HEK293T (cell line): ENCODE measurements at regions not wholly inside any gene's neighbourhood (a gene's known extent, or its start where the extent isn't known, plus 50 kb on each side); places are given as distances from the start of the nearest gene placed in this dataset.
"Not testable (repeated sequence)": the region's sequence is repeated elsewhere in the genome, so short reads cannot be mapped to it uniquely, and the experiment has no call there.

ENCODE experiments used
- CTCF ChIA-PET: fragments of 350-600 bp; formaldehyde crosslinking; extraction: SDS; loops from one replicate; lab custom pipeline; 2021; ENCODE audit warnings: antibody characterized with exemption, inconsistent platforms; lab: Yijun Ruan, JAX
- POLR2A ChIA-PET: fragments of 350-600 bp; formaldehyde crosslinking; extraction: SDS; loops from one replicate; lab custom pipeline; 2020; ENCODE audit warnings: antibody characterized with exemption, inconsistent platforms; lab: Yijun Ruan, JAX
- DNase-seq: peaks from one replicate; pipeline ENCODE4 v3.0.0; 2012; ENCODE audit warnings: mixed read lengths; ENCODE audit errors: extremely low spot score
- ARNT ChIP-seq: fragments of 450-650 bp; IDR thresholded peaks from 2 replicates; pipeline ENCODE4 v1.6.1; 2017; ENCODE audit warnings: mild to moderate bottlenecking
- BHLHE40 ChIP-seq: fragments of 450-650 bp; IDR thresholded peaks from 2 replicates; pipeline ENCODE4 v1.6.1; 2016; ENCODE audit warnings: mild to moderate bottlenecking, moderate library complexity, borderline replicate concordance
- CTBP1 ChIP-seq: fragments of 450-650 bp; IDR thresholded peaks from 2 replicates; pipeline ENCODE4 v1.6.1; 2016; ENCODE audit warnings: borderline replicate concordance
- ELF4 ChIP-seq: fragments of 450-650 bp; IDR thresholded peaks from 2 replicates; pipeline ENCODE4 v1.6.1; 2017; ENCODE audit warnings: antibody characterized with exemption
- FOXA1 ChIP-seq: fragments of 450-650 bp; IDR thresholded peaks from 2 replicates; pipeline ENCODE4 v1.6.1; 2016; ENCODE audit warnings: mild to moderate bottlenecking
- FOXK2 ChIP-seq: fragments of 450-650 bp; IDR thresholded peaks from 2 replicates; pipeline ENCODE4 v1.6.1; 2016; ENCODE audit warnings: mild to moderate bottlenecking
- FOXM1 ChIP-seq: fragments of 450-650 bp; IDR thresholded peaks from 2 replicates; pipeline ENCODE4 v1.6.1; 2017; ENCODE audit warnings: mild to moderate bottlenecking, borderline replicate concordance
- HDGF ChIP-seq: fragments of 450-650 bp; IDR thresholded peaks from 2 replicates; pipeline ENCODE4 v1.6.1; 2017; ENCODE audit warnings: antibody characterized with exemption, borderline replicate concordance
- L3MBTL2 ChIP-seq: fragments of 450-650 bp; conservative IDR thresholded peaks from 2 replicates; pipeline ENCODE4 v1.6.1; 2016; ENCODE audit warnings: mild to moderate bottlenecking
- LEF1 ChIP-seq: fragments of 450-650 bp; IDR thresholded peaks from 2 replicates; pipeline ENCODE4 v1.6.1; 2017; ENCODE audit warnings: mild to moderate bottlenecking, borderline replicate concordance
- NFRKB ChIP-seq: fragments of 450-650 bp; IDR thresholded peaks from 2 replicates; pipeline ENCODE4 v1.6.1; 2016; ENCODE audit warnings: mild to moderate bottlenecking, moderate library complexity
- PKNOX1 ChIP-seq: fragments of 450-650 bp; IDR thresholded peaks from 2 replicates; pipeline ENCODE4 v1.6.1; 2016
- SP1 ChIP-seq: fragments of 450-650 bp; IDR thresholded peaks from 2 replicates; pipeline ENCODE4 v1.6.1; 2017
- SUZ12 ChIP-seq: fragments of 450-650 bp; IDR thresholded peaks from 2 replicates; pipeline ENCODE4 v1.6.1; 2016; ENCODE audit warnings: mild to moderate bottlenecking
- TARDBP ChIP-seq: fragments of 450-650 bp; IDR thresholded peaks from 2 replicates; pipeline ENCODE4 v1.6.1; 2016
- ZNF384 ChIP-seq: fragments of 450-650 bp; IDR thresholded peaks from 2 replicates; pipeline ENCODE4 v1.6.1; 2016

GRCh38 chr7:34222316-34222715 lies 317.0 kb downstream of the BMPER start:
- CTCF ChIA-PET: interaction anchor here (0.7 kb wide), 1 partner anchor 1529 kb away, joined by 3 read pairs; no protein-coding TSS in a partner anchor
- no peak for DNase-seq
- POLR2A ChIA-PET: no interaction called here
- TF ChIP-seq ELF4 (no peak), ARNT (no peak), L3MBTL2 (no peak), BHLHE40 (no peak), HDGF (no peak), CTBP1 (no peak), TARDBP (no peak), LEF1 (no peak), SP1 (no peak)

- ChIA-PET POLR2A (no interaction called here), CTCF (interaction anchor here (0.6 to 0.7 kb wide), 2 partner anchors 93 to 1529 kb away, joined by 3 read pairs; no protein-coding TSS in a partner anchor)
- TF ChIP-seq LEF1 (no peak), FOXM1 (no peak), PKNOX1 (no peak), CTBP1 (no peak)
- no peak for DNase-seq
Observed at GRCh38 chr7:34222722-34223121, 317.4 kb downstream of the BMPER start.

- ChIA-PET POLR2A (no interaction called here), CTCF (interaction anchor here (1.5 kb wide), 1 partner anchor 13 kb away, joined by 3 read pairs; no protein-coding TSS in a partner anchor)
- TF ChIP-seq PKNOX1: peak; percentile 63; the same call in 1 of the 2 replicates
- no peak for TF ChIP-seq TARDBP
- no peak for DNase-seq
Observed at GRCh38 chr7:34224281-34224680, 318.9 kb downstream of the BMPER start.

- ChIA-PET CTCF (interaction anchor here (1.5 kb wide), 1 partner anchor 14 kb away, joined by 3 read pairs; no protein-coding TSS in a partner anchor), POLR2A (no interaction called here)
- DNase-seq: no peak
- TF ChIP-seq LEF1 (no peak), FOXM1 (no peak), ELF4 (no peak), FOXK2 (no peak), SUZ12 (no peak), HDGF (no peak), TARDBP (no peak), L3MBTL2 (no peak)
Observed at GRCh38 chr7:34225193-34225592, 319.9 kb downstream of the BMPER start.

- TF ChIP-seq SP1 (no peak), CTBP1 (no peak), HDGF (no peak), FOXA1 (no peak), ZNF384 (no peak), L3MBTL2 (no peak), FOXK2 (no peak), FOXM1 (no peak)
- ChIA-PET CTCF (interaction anchor here (0.5 kb wide), 1 partner anchor 33 kb away, joined by 3 read pairs; no protein-coding TSS in a partner anchor), POLR2A (no interaction called here)
- no peak for DNase-seq
Observed at GRCh38 chr7:34227525-34227924, 322.2 kb downstream of the BMPER start.

GRCh38 chr7:34235101-34235500 lies 329.8 kb downstream of the BMPER start:
- POLR2A ChIA-PET, DNase-seq: not testable (repeated sequence)
- CTCF ChIA-PET: interaction anchor here (0.7 kb wide), 1 partner anchor 13 kb away, joined by 3 read pairs; no protein-coding TSS in a partner anchor

GRCh38 chr7:34236057-34236456 lies 330.7 kb downstream of the BMPER start:
- DNase-seq: no peak
- TF ChIP-seq PKNOX1: no peak
- no peak for TF ChIP-seq L3MBTL2
- TF ChIP-seq BHLHE40: no peak
- TF ChIP-seq TARDBP: no peak
- no peak for TF ChIP-seq FOXM1
- no peak for TF ChIP-seq HDGF
- no peak for TF ChIP-seq FOXA1
- TF ChIP-seq ELF4: no peak
- no peak for TF ChIP-seq ARNT
- TF ChIP-seq SP1: no peak
- no peak for TF ChIP-seq FOXK2
- no peak for TF ChIP-seq NFRKB
- no peak for TF ChIP-seq LEF1
- ChIA-PET CTCF (interaction anchor here (0.6 kb wide), 1 partner anchor 213 kb away, joined by 3 read pairs; no protein-coding TSS in a partner anchor), POLR2A (no interaction called here)
